H9 (cell line): ENCODE measurements at regions not wholly inside any gene's neighbourhood (a gene's known extent, or its start where the extent isn't known, plus 50 kb on each side); places are given as distances from the start of the nearest gene placed in this dataset.
A peak's percentile ranks its signal among the peaks of the same experiment; 100 is the strongest.

Experiments used
- DNase-seq: peaks from one replicate; pipeline ENCODE4 v3.0.0-alpha.2; 2017
- H2AFZ ChIP-seq: one replicate; pipeline ENCODE4 v1.6.1; 2013; ENCODE audit warnings: mild to moderate bottlenecking, low read length, control low read depth, moderate library complexity
- H2AK5ac ChIP-seq: 2 replicates; pipeline ENCODE4 v1.6.1; 2013; ENCODE audit warnings: low read length, control low read depth, mixed read lengths; ENCODE audit not compliant: insufficient read length
- H2BK120ac ChIP-seq: one replicate; pipeline ENCODE4 v1.6.1; 2013; ENCODE audit warnings: low read depth, mild to moderate bottlenecking, low read length, control low read depth, inconsistent platforms; ENCODE audit not compliant: poor library complexity, severe bottlenecking
- H2BK12ac ChIP-seq: 2 replicates; pipeline ENCODE4 v1.6.1; 2013; ENCODE audit warnings: low read length, control low read depth, mixed read lengths, low read depth; ENCODE audit not compliant: insufficient read length
- H2BK15ac ChIP-seq: 2 replicates; pipeline ENCODE4 v1.6.1; 2013; ENCODE audit warnings: low read depth, low read length, control low read depth
- H2BK20ac ChIP-seq: one replicate; pipeline ENCODE4 v1.6.1; 2013; ENCODE audit warnings: low read depth, mild to moderate bottlenecking, low read length, control low read depth, inconsistent platforms; ENCODE audit not compliant: poor library complexity, severe bottlenecking
- H2BK5ac ChIP-seq: 2 replicates; pipeline ENCODE4 v1.6.1; 2013; ENCODE audit warnings: low read length, control low read depth, mixed read lengths; ENCODE audit not compliant: insufficient read length
- H3K14ac ChIP-seq: 2 replicates; pipeline ENCODE4 v1.6.1; 2013; ENCODE audit warnings: low read length, control low read depth; ENCODE audit not compliant: insufficient read depth
- H3K18ac ChIP-seq: 2 replicates; pipeline ENCODE4 v1.6.1; 2013; ENCODE audit warnings: low read depth, mild to moderate bottlenecking, mixed read lengths, low read length, control low read depth; ENCODE audit not compliant: insufficient read length
- H3K23ac ChIP-seq: 2 replicates; pipeline ENCODE4 v1.6.1; 2013; ENCODE audit warnings: low read length, control low read depth, mixed read lengths, low read depth; ENCODE audit not compliant: insufficient read length
- H3K23me2 ChIP-seq: 2 replicates; pipeline ENCODE4 v1.6.1; 2013; ENCODE audit warnings: low read depth, mild to moderate bottlenecking, mixed read lengths, low read length, control low read depth; ENCODE audit not compliant: insufficient read length, poor library complexity, severe bottlenecking
- H3K27ac ChIP-seq: 2 replicates; pipeline ENCODE4 v1.5.1; 2013; ENCODE audit warnings: low read length, control low read depth, mixed read lengths, low read depth; ENCODE audit not compliant: insufficient read length
- H3K27me3 ChIP-seq: 2 replicates; pipeline ENCODE4 v1.6.1; 2013; ENCODE audit warnings: low read length, control low read depth, inconsistent platforms; ENCODE audit not compliant: insufficient read depth
- H3K4ac ChIP-seq: 2 replicates; pipeline ENCODE4 v1.6.1; 2013; ENCODE audit warnings: low read depth, mild to moderate bottlenecking, control low read depth, inconsistent platforms, low read length, moderate library complexity
- H3K4me1 ChIP-seq: 2 replicates; pipeline ENCODE4 v1.6.1; 2013; ENCODE audit warnings: low read length, control low read depth, inconsistent platforms; ENCODE audit not compliant: insufficient read depth
- H3K4me2 ChIP-seq: 2 replicates; pipeline ENCODE4 v1.6.1; 2013; ENCODE audit warnings: low read length, control low read depth, mixed read lengths; ENCODE audit not compliant: insufficient read length, insufficient read depth
- H3K56ac ChIP-seq: 2 replicates; pipeline ENCODE4 v1.6.1; 2013; ENCODE audit warnings: low read depth, mild to moderate bottlenecking, mixed read lengths, low read length, control low read depth; ENCODE audit not compliant: insufficient read length
- H3K79me1 ChIP-seq: 2 replicates; pipeline ENCODE4 v1.6.1; 2013; ENCODE audit warnings: low read depth, mild to moderate bottlenecking, moderate library complexity, low read length, control low read depth, inconsistent platforms; ENCODE audit not compliant: insufficient read depth, poor library complexity, severe bottlenecking
- H3K79me2 ChIP-seq: 2 replicates; pipeline ENCODE4 v1.6.1; 2013; ENCODE audit warnings: low read length, control low read depth, inconsistent platforms; ENCODE audit not compliant: insufficient read depth
- H3K9ac ChIP-seq: 2 replicates; pipeline ENCODE4 v1.6.1; 2013; ENCODE audit warnings: low read length, control low read depth, mixed read lengths; ENCODE audit not compliant: insufficient read length; ENCODE audit errors: extremely low read depth
- H3K9me3 ChIP-seq: one replicate; pipeline ENCODE4 v1.6.1; 2013; ENCODE audit warnings: low read depth, low read length, inconsistent platforms; ENCODE audit not compliant: control insufficient read depth
- H3T11ph ChIP-seq: one replicate; pipeline ENCODE4 v1.6.1; 2013; ENCODE audit warnings: mild to moderate bottlenecking, low read length, control low read depth, inconsistent platforms
- H4K20me1 ChIP-seq: one replicate; pipeline ENCODE4 v1.6.1; 2013; ENCODE audit not compliant: control insufficient read depth, insufficient read length, insufficient read depth
- H4K5ac ChIP-seq: 2 replicates; pipeline ENCODE4 v1.6.1; 2013; ENCODE audit warnings: low read depth, mild to moderate bottlenecking, mixed read lengths, low read length, control low read depth; ENCODE audit not compliant: insufficient read length
- H4K8ac ChIP-seq: replicated peaks from 2 replicates; pipeline ENCODE4 v1.6.1; 2013; ENCODE audit warnings: low read length, control low read depth, mixed read lengths, low read depth; ENCODE audit not compliant: insufficient read length
- H4K91ac ChIP-seq: 2 replicates; pipeline ENCODE4 v1.6.1; 2013; ENCODE audit warnings: low read depth, mild to moderate bottlenecking, moderate library complexity, mixed read lengths, low read length, control low read depth; ENCODE audit not compliant: insufficient read length
- H3K27ac Mint-ChIP-seq, 3 experiments: 2 replicates in 2 of 3; 3 replicates in 1 of 3; pipeline ENCODE4 v1.8.0; 2020 to 2021; ENCODE audit warnings: mixed read lengths in 3 of 3, mild to moderate bottlenecking in 1 of 3, moderate library complexity in 1 of 3
- H3K27me3 Mint-ChIP-seq: 2 replicates; pipeline ENCODE4 v1.8.0; 2021; ENCODE audit warnings: low read depth, mild to moderate bottlenecking, moderate library complexity, mixed read lengths
- H3K36me3 Mint-ChIP-seq, 3 experiments: 2 replicates in 2 of 3; 3 replicates in 1 of 3; pipeline ENCODE4 v1.8.0; 2020 to 2021; ENCODE audit warnings: low read depth in 3 of 3, mixed read lengths in 3 of 3; ENCODE audit not compliant: insufficient read depth in 1 of 3
- H3K4me1 Mint-ChIP-seq, 2 experiments: 2 replicates each; pipeline ENCODE4 v1.8.0; 2020; ENCODE audit warnings: mixed read lengths in 2 of 2
- H3K4me3 Mint-ChIP-seq, 2 experiments: 2 replicates in 1 of 2; 3 replicates in 1 of 2; pipeline ENCODE4 v1.8.0; 2020 to 2021; ENCODE audit warnings: mild to moderate bottlenecking in 2 of 2, mixed read lengths in 2 of 2, moderate library complexity in 1 of 2
- H3K9me3 Mint-ChIP-seq, 2 experiments: 2 replicates in 1 of 2; 3 replicates in 1 of 2; pipeline ENCODE4 v1.8.0; 2020; ENCODE audit warnings: mild to moderate bottlenecking in 2 of 2, mixed read lengths in 2 of 2, moderate library complexity in 1 of 2
- CTCF ChIP-seq: fragments of 200-600 bp; sonication (generic); conservative IDR thresholded peaks from 3 replicates; pipeline ENCODE4 v1.8.0; 2021; ENCODE audit warnings: antibody characterized with exemption, mild to moderate bottlenecking
- WGBS: extraction: QIAGEN DNeasy Blood & Tissue Kit; methylation state at CpG from one replicate; pipeline ENCODE4 v1.1.7; 2013; ENCODE audit warnings: missing lambda C conversion rate, low lambda C conversion rate, mixed read lengths; ENCODE audit not compliant: insufficient read length; ENCODE audit errors: extremely low coverage; 5-methylcytosine and 5-hydroxymethylcytosine counted together

GRCh38 chrX:95325185-95325584 lies 1359.5 kb upstream of the DIAPH2 start:
- H3K79me1 ChIP-seq: no peaks in the 10 kb centered on the region
- H3K9me3 Mint-ChIP-seq: peaks cover 0 to 1% of the 10 kb centered on the region in 2 experiments; a peak in 3 of 5 replicates
- no peaks in the 10 kb centered on the region for H3K79me2 ChIP-seq
- no peak overlapping the region for H2AFZ ChIP-seq
- H4K8ac ChIP-seq: no peak overlapping the region
- no peaks in the 10 kb centered on the region; the same call in none of the 2 replicates for H3K27me3 Mint-ChIP-seq
- H4K5ac ChIP-seq: no peak overlapping the region
- H3K27me3 ChIP-seq: no peaks in the 10 kb centered on the region
- no peak overlapping the region for H3K14ac ChIP-seq
- peak; percentile 63 for TF ChIP-seq CTCF
- H2BK5ac ChIP-seq: no peak overlapping the region
- no peak overlapping the region for H3K27ac ChIP-seq
- peaks cover 3% of the 10 kb centered on the region; the same call in 1 of the 2 replicates for H3K4me1 ChIP-seq
- no peak overlapping the region for H3K4ac ChIP-seq
- H3K18ac ChIP-seq: no peak overlapping the region
- no peak overlapping the region for H3K23ac ChIP-seq
- peaks cover 5 to 12% of the 10 kb centered on the region in 2 experiments; a peak in 3 of 4 replicates for H3K4me1 Mint-ChIP-seq
- no peak overlapping the region for H2BK20ac ChIP-seq
- no peak overlapping the region for H2BK12ac ChIP-seq
- no peak overlapping the region for H3K56ac ChIP-seq
- no peak overlapping the region; a peak in 1 of 7 replicates for H3K27ac Mint-ChIP-seq
- no peaks in the 10 kb centered on the region for H3K23me2 ChIP-seq
- H3K36me3 Mint-ChIP-seq: no peaks in the 10 kb centered on the region; a peak in 1 of 7 replicates
- no peak overlapping the region for H2BK120ac ChIP-seq
- H3K4me3 Mint-ChIP-seq: no peak overlapping the region
- H2AK5ac ChIP-seq: no peak overlapping the region
- H2BK15ac ChIP-seq: no peak overlapping the region
- no peak overlapping the region for H3T11ph ChIP-seq
- WGBS: no CpG with 5 or more reads among the region's 2 CpGs
- no peak overlapping the region for H3K9ac ChIP-seq
- no peaks in the 10 kb centered on the region for H3K9me3 ChIP-seq
- DNase-seq: no peak
- H4K91ac ChIP-seq: no peak overlapping the region
- no peaks in the 10 kb centered on the region for H4K20me1 ChIP-seq
- no peak overlapping the region for H3K4me2 ChIP-seq
